ENCODE measurements at regions not wholly inside any gene's neighbourhood (a gene's known extent, or its start where the extent isn't known, plus 50 kb on each side); places are given as distances from the start of the nearest gene placed in this dataset.

DNA sequence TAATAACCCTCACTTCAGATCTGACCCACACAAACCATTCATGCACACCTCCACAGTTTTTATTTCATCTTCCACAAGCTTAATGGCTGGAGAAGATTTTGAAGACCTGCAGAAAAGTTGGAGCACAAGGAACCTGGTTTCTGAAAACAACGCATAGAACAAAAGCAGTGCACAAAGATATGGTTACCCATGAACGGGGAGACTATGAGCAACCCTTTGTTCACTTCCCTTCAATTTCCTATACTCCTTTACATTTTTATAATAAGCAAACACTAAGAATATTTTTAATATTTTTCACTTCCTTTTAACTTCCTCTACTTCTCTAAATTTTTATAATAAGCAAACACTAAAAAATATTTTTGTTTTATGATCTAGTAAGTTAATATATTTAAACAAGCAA is 103.5 kb upstream of the UBE2E2 start:
- TF ChIP-seq, protein P1, sequence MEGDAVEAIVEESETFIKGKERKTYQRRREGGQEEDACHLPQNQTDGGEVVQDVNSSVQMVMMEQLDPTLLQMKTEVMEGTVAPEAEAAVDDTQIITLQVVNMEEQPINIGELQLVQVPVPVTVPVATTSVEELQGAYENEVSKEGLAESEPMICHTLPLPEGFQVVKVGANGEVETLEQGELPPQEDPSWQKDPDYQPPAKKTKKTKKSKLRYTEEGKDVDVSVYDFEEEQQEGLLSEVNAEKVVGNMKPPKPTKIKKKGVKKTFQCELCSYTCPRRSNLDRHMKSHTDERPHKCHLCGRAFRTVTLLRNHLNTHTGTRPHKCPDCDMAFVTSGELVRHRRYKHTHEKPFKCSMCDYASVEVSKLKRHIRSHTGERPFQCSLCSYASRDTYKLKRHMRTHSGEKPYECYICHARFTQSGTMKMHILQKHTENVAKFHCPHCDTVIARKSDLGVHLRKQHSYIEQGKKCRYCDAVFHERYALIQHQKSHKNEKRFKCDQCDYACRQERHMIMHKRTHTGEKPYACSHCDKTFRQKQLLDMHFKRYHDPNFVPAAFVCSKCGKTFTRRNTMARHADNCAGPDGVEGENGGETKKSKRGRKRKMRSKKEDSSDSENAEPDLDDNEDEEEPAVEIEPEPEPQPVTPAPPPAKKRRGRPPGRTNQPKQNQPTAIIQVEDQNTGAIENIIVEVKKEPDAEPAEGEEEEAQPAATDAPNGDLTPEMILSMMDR (conservative IDR thresholded peaks at IDR 0.05; ENCODE audit: low read depth, low read length): no peak
- TF ChIP-seq EZH2 (IDR thresholded peaks at IDR 0.05; ENCODE audit: borderline replicate concordance, low read depth, low read length, poor library complexity, severe bottlenecking): no peak
